ENCODE measurements at regions not wholly inside any gene's neighbourhood (a gene's known extent, or its start where the extent isn't known, plus 50 kb on each side); places are given as distances from the start of the nearest gene placed in this dataset.
"Not testable (repeated sequence)": the region's sequence is repeated elsewhere in the genome, so short reads cannot be mapped to it uniquely, and the experiment has no call there.

DNA sequence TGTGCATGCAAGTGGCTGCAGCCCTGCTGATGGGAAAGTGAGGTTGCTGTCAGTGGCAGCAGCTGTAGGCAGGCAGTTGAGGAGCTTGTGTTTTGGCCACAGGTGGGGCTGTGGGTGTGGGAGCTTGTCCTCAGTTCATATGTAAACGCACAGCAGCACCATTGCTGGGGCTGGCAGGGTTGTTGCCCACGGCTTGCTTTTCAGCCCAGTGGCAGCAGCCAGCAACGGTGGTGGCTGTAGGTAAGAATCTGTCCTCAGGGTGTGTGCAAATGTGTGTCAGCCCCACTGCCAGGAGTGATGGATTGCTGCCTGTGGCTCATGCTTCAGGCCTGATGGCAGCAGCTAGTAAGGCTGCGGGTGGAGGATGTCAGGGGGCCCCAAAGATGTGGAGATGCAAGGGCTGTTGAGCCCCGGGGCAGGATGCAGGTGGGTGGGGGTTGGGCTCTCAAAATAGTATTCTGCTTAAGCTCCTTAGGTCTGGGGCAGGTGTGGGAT, 141.3 kb upstream of the THUMPD2 start:
- ChIA-PET CTCF (no interaction called here), POLR2A (ENCODE audit: unreplicated experiment) (no interaction called here)
- no peak for DNase-seq
- no peak for TF ChIP-seq EZH2 (IDR thresholded peaks at IDR 0.05; ENCODE audit: low read depth)
- TF ChIP-seq, protein P1, sequence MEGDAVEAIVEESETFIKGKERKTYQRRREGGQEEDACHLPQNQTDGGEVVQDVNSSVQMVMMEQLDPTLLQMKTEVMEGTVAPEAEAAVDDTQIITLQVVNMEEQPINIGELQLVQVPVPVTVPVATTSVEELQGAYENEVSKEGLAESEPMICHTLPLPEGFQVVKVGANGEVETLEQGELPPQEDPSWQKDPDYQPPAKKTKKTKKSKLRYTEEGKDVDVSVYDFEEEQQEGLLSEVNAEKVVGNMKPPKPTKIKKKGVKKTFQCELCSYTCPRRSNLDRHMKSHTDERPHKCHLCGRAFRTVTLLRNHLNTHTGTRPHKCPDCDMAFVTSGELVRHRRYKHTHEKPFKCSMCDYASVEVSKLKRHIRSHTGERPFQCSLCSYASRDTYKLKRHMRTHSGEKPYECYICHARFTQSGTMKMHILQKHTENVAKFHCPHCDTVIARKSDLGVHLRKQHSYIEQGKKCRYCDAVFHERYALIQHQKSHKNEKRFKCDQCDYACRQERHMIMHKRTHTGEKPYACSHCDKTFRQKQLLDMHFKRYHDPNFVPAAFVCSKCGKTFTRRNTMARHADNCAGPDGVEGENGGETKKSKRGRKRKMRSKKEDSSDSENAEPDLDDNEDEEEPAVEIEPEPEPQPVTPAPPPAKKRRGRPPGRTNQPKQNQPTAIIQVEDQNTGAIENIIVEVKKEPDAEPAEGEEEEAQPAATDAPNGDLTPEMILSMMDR (conservative IDR thresholded peaks at IDR 0.05): no peak
- Histone ChIP-seq H2AFZ (no peak overlapping the region), H4K20me1 (ENCODE audit: insufficient read depth) (no peaks in the 10 kb centered on the region), H3K27me3 (ENCODE audit: insufficient read depth, low read depth) (no peaks in the 10 kb centered on the region), H3F3A (ENCODE audit: insufficient read depth, low read depth) (no peaks in the 10 kb centered on the region), H3K79me2 (ENCODE audit: low read depth) (no peaks in the 10 kb centered on the region), H3K27ac (no peak overlapping the region), H3K4me3 (no peak overlapping the region), H3K9me3 (ENCODE audit: insufficient read depth, low read depth) (no peaks in the 10 kb centered on the region), H3K36me3 (ENCODE audit: low read depth) (no peaks in the 10 kb centered on the region), H3K9me2 (ENCODE audit: insufficient read depth) (peaks cover 3% of the 10 kb centered on the region; the same call in 1 of the 2 replicates), H3K4me2 (no peak overlapping the region), H3K4me1 (replicated peaks; ENCODE audit: insufficient read depth) (no peaks in the 10 kb centered on the region)
- BruUV-seq (replicated peaks): no TSS peak
- intact Hi-C loops (cut with micrococcal nuclease; ENCODE audit: unreplicated experiment): no loop called here

DNA sequence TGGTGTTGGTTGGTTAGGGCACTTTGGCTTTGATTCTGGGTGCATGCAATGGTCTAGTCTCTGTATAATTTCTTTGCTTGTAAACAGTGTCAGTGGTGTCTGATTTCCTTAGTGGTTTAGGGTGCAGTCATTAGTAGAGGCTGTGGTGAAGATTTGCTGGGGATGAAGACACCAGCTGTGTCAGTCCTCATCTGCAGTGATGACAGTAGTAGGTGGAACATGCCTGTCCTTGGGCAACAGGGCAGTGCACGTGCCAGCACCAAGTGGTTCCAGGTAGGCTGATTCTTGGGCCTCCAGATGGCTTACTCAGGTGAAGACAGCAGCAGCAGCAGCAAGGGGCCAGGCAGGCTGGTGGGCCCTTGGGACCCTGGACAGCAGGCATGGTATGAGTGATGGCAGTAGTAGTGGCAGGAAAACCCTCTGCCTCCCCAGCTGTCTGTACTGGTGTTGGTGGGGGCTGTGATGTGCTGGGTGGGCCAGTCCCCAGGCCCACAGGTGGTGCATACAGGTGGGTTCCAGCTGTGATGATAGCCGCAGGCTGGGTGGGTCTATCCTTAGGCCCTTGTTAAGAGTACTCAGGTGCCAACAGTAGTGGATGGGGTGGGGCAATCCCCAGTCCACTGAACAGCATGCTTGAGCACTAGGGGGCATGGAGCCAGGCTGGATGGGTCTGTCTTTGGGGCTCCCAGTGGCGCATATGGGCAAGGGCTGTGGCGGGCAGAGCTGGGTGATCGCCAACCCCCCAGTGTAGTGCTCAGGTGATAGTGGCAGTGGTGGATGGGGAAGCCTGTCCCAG, 140.7 kb upstream of the THUMPD2 start:
- Histone ChIP-seq H3K36me3 (ENCODE audit: low read depth) (no peaks in the 10 kb centered on the region), H3K27ac (no peak overlapping the region), H3K9me2 (ENCODE audit: insufficient read depth) (peaks cover 3% of the 10 kb centered on the region; the same call in 1 of the 2 replicates), H3K4me3 (no peak overlapping the region), H3K27me3 (ENCODE audit: insufficient read depth, low read depth) (no peaks in the 10 kb centered on the region), H3K9me3 (ENCODE audit: insufficient read depth, low read depth) (no peaks in the 10 kb centered on the region), H3K4me1 (replicated peaks; ENCODE audit: insufficient read depth) (no peaks in the 10 kb centered on the region), H2AFZ (no peak overlapping the region), H3F3A (ENCODE audit: insufficient read depth, low read depth) (no peaks in the 10 kb centered on the region), H4K20me1 (ENCODE audit: insufficient read depth) (no peaks in the 10 kb centered on the region), H3K79me2 (ENCODE audit: low read depth) (no peaks in the 10 kb centered on the region), H3K4me2 (no peak overlapping the region)
- DNase-seq: no peak
- intact Hi-C loops (cut with micrococcal nuclease; ENCODE audit: unreplicated experiment): no loop called here
- no peak for TF ChIP-seq EZH2 (IDR thresholded peaks at IDR 0.05; ENCODE audit: low read depth)
- TF ChIP-seq, protein P1 (conservative IDR thresholded peaks at IDR 0.05): no peak
- ChIA-PET CTCF (no interaction called here), POLR2A (ENCODE audit: unreplicated experiment) (no interaction called here)
- BruUV-seq (replicated peaks): no TSS peak

DNA sequence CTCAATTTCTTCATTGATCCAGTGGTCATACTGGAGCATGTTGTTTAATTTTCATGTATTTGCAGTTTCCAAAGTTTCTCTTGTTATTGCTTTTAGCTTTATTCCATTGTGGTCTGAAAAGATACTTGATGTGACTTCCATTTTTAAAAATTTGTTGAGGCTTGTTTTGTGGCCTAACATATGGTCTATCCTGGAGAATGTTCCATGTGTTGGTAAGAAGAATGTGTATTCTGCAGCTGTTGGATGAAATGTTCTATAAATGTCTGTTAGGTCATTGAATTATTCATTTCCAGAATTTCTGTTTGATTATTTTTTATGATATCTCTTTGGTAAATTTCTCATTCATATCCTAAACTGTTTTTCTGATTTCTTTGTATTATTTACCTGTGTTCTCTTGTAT, 139.8 kb upstream of the THUMPD2 start:
- Histone ChIP-seq H3K4me3 (no peak overlapping the region), H3K27me3 (ENCODE audit: insufficient read depth, low read depth) (no peaks in the 10 kb centered on the region), H3K79me2 (ENCODE audit: low read depth) (no peaks in the 10 kb centered on the region), H3K4me1 (replicated peaks; ENCODE audit: insufficient read depth) (no peaks in the 10 kb centered on the region), H3F3A (ENCODE audit: insufficient read depth, low read depth) (no peaks in the 10 kb centered on the region), H3K4me2 (no peak overlapping the region), H3K36me3 (ENCODE audit: low read depth) (no peaks in the 10 kb centered on the region), H3K9me3 (ENCODE audit: insufficient read depth, low read depth) (no peaks in the 10 kb centered on the region), H2AFZ (no peak overlapping the region), H3K9me2 (ENCODE audit: insufficient read depth) (peaks cover 3% of the 10 kb centered on the region; the same call in 1 of the 2 replicates), H3K27ac (no peak overlapping the region), H4K20me1 (ENCODE audit: insufficient read depth) (no peaks in the 10 kb centered on the region)
- intact Hi-C loops (cut with micrococcal nuclease; ENCODE audit: unreplicated experiment): no loop called here
- ChIA-PET POLR2A (ENCODE audit: unreplicated experiment) (no interaction called here), CTCF (no interaction called here)
- DNase-seq: no peak
- no peak for TF ChIP-seq EZH2 (IDR thresholded peaks at IDR 0.05; ENCODE audit: low read depth)
- TF ChIP-seq, protein P1 (conservative IDR thresholded peaks at IDR 0.05): no peak
- no TSS peak for BruUV-seq (replicated peaks)

DNA sequence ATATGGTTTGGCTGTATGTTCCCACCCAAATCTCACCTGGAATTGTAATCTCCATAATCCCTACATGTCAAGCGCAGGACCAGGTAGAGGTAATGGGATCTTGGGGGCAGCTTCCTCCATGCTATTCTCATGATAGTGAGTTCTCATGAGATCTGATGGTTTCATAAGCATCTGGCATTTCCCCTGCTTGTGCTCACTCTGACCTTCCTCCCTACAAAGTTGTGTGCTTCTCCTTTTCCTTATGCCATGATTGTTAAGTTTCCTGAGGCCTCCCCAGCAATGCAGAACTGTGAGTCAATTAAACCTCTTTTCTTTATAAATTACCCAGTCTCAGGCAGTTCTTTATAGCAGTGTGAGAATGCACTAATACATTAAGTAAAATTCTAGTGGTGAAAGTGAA, 138.3 kb upstream of the THUMPD2 start:
- DNase-seq; H3K9me2 ChIP-seq (ENCODE audit: insufficient read depth); CTCF ChIA-PET; H3K27ac ChIP-seq; POLR2A ChIA-PET (ENCODE audit: unreplicated experiment); H3K9me3 ChIP-seq (ENCODE audit: insufficient read depth, low read depth); H2AFZ ChIP-seq; H3K4me3 ChIP-seq; H3K36me3 ChIP-seq (ENCODE audit: low read depth); H3K79me2 ChIP-seq (ENCODE audit: low read depth); BruUV-seq (replicated peaks); H3K4me1 ChIP-seq (replicated peaks; ENCODE audit: insufficient read depth); H3K4me2 ChIP-seq; H3K27me3 ChIP-seq (ENCODE audit: insufficient read depth, low read depth); H4K20me1 ChIP-seq (ENCODE audit: insufficient read depth); intact Hi-C loops (cut with micrococcal nuclease; ENCODE audit: unreplicated experiment); H3F3A ChIP-seq (ENCODE audit: insufficient read depth, low read depth): not testable (repeated sequence)
